NAMALWA (cell line): ENCODE measurements at regions not wholly inside any gene's neighbourhood (a gene's known extent, or its start where the extent isn't known, plus 50 kb on each side); places are given as distances from the start of the nearest gene placed in this dataset.
"Not testable (repeated sequence)": the region's sequence is repeated elsewhere in the genome, so short reads cannot be mapped to it uniquely, and the experiment has no call there.

Experiments used
- DNase-seq: peaks from one replicate; pipeline ENCODE4 v3.0.0-alpha.2; 2015; ENCODE audit warnings: low spot score

- DNase-seq: no peak
These were observed 171.6 kb downstream of the VAPA start for GRCh38 chr18:10085416-10085815.

- DNase-seq: no peak
These were observed 172.1 kb downstream of the VAPA start for GRCh38 chr18:10085876-10086275.

- DNase-seq: no peak
These were observed 172.8 kb downstream of the VAPA start for GRCh38 chr18:10086458-10087210.

- DNase-seq: no peak
These were observed 174.9 kb downstream of the VAPA start for GRCh38 chr18:10088734-10089133.

- no peak for DNase-seq
These were observed 176.1 kb downstream of the VAPA start for GRCh38 chr18:10089881-10090280.

GRCh38 chr18:10090668-10091067 lies 176.9 kb downstream of the VAPA start:
- no peak for DNase-seq

- no peak for DNase-seq
These were observed 179.6 kb downstream of the VAPA start for GRCh38 chr18:10093445-10093844.

- DNase-seq: no peak
These were observed 180.3 kb downstream of the VAPA start for GRCh38 chr18:10094154-10094553.

GRCh38 chr18:10094655-10095054 lies 180.8 kb downstream of the VAPA start:
- no peak for DNase-seq

GRCh38 chr18:10095356-10095755 lies 181.5 kb downstream of the VAPA start:
- no peak for DNase-seq

GRCh38 chr18:10099539-10100140 lies 185.8 kb downstream of the VAPA start:
- DNase-seq: no peak

- DNase-seq: no peak
These were observed 186.4 kb downstream of the VAPA start for GRCh38 chr18:10100196-10100595.

- no peak for DNase-seq
These were observed 187.3 kb downstream of the VAPA start for GRCh38 chr18:10100941-10101701.

- DNase-seq: no peak
These were observed 187.9 kb downstream of the VAPA start for GRCh38 chr18:10101729-10102128.

GRCh38 chr18:10105118-10105517 lies 191.3 kb downstream of the VAPA start:
- DNase-seq: not testable (repeated sequence)

GRCh38 chr18:10111191-10111590 lies 197.4 kb downstream of the VAPA start:
- DNase-seq: no peak

- DNase-seq: no peak
These were observed 198.1 kb downstream of the VAPA start for GRCh38 chr18:10111944-10112343.

GRCh38 chr18:10113121-10114022 lies 199.6 kb downstream of the VAPA start:
- no peak for DNase-seq

- DNase-seq: no peak
These were observed 201.1 kb downstream of the VAPA start for GRCh38 chr18:10114717-10115463.

- no peak for DNase-seq
These were observed 202.8 kb downstream of the VAPA start for GRCh38 chr18:10116574-10116973.

- no peak for DNase-seq
These were observed 205.7 kb downstream of the VAPA start for GRCh38 chr18:10119528-10119927.
